Spleen (tissue), 7 donors: ENCODE measurements at regions not wholly inside any gene's neighbourhood (a gene's known extent, or its start where the extent isn't known, plus 50 kb on each side); places are given as distances from the start of the nearest gene placed in this dataset.

Experiments
- CTCF ChIP-seq, 11 experiments: fragments of 200-600 bp in 7 of 11; fragments of 450-650 bp in 4 of 11; sonication (generic) in 4 of 11; IDR thresholded peaks in 8 of 11; conservative IDR thresholded peaks in 3 of 11; 1 replicate in 7 of 11; 2 replicates in 4 of 11; pipeline versions ENCODE4 v1.4.0 to v1.8.0; 2016 to 2021; ENCODE audit warnings: antibody characterized with exemption in 11 of 11, inconsistent platforms in 4 of 11, mild to moderate bottlenecking in 1 of 11
- POLR2AphosphoS5 ChIP-seq, 3 donors: sonication (generic); formaldehyde crosslinking; IDR thresholded peaks; one replicate each; pipeline ENCODE4 v1.5.1; 2017; ENCODE audit warnings: antibody characterized with exemption in 3 of 3
- donor health status: DM: no; HTN: no; CAD: no; lungs with moderate emphysema.
- donor health status: DM: no; HTN: no; CAD: no.
- donor health status: DM: no; HTN: no; CAD: no.

- no peak for TF ChIP-seq CTCF (IDR thresholded peaks at IDR 0.05 in 8 of 11, conservative IDR thresholded peaks at IDR 0.05 in 3 of 11)
- no peak for TF ChIP-seq POLR2AphosphoS5 (IDR thresholded peaks at IDR 0.05)
These were observed 78.3 kb upstream of the SHISAL1 start for GRCh38 chr22:44391015-44391414.
